Neural crest cell (in vitro differentiated cells): ENCODE measurements at regions not wholly inside any gene's neighbourhood (a gene's known extent, or its start where the extent isn't known, plus 50 kb on each side); places are given as distances from the start of the nearest gene placed in this dataset.
A peak's percentile ranks its signal among the peaks of the same experiment; 100 is the strongest.

Source experiments
- DNase-seq: peaks from one replicate; pipeline ENCODE4 v3.0.0; 2021; ENCODE audit warnings: low read depth, mixed read lengths, low spot score
- H3K27ac Mint-ChIP-seq: one replicate; pipeline ENCODE4 v1.8.0; 2021; ENCODE audit warnings: mild to moderate bottlenecking, mixed read lengths; ENCODE audit not compliant: unreplicated experiment
- H3K27me3 Mint-ChIP-seq: 2 replicates; pipeline ENCODE4 v1.8.0; 2021; ENCODE audit warnings: low read depth, mild to moderate bottlenecking, mixed read lengths
- H3K36me3 Mint-ChIP-seq: 2 replicates; pipeline ENCODE4 v1.8.0; 2021; ENCODE audit warnings: low read depth, mild to moderate bottlenecking, mixed read lengths
- H3K4me1 Mint-ChIP-seq: 2 replicates; pipeline ENCODE4 v1.8.0; 2021; ENCODE audit warnings: mixed read lengths
- H3K4me3 Mint-ChIP-seq: one replicate; pipeline ENCODE4 v1.8.0; 2021; ENCODE audit warnings: mild to moderate bottlenecking, mixed read lengths
- H3K9me3 Mint-ChIP-seq: 2 replicates; pipeline ENCODE4 v1.8.0; 2021; ENCODE audit warnings: mixed read lengths
- TF ChIP-seq, protein P1 (sequence below): fragments of 200-600 bp; sonication (generic); conservative IDR thresholded peaks from 2 replicates; pipeline ENCODE4 v1.5.0; 2021; ENCODE audit warnings: antibody characterized with exemption, mild to moderate bottlenecking

GRCh38 chr10:123301077-123301857 lies 147.1 kb downstream of the BUB3 start:
- peak; percentile 26 for DNase-seq
- TF ChIP-seq, protein P1, sequence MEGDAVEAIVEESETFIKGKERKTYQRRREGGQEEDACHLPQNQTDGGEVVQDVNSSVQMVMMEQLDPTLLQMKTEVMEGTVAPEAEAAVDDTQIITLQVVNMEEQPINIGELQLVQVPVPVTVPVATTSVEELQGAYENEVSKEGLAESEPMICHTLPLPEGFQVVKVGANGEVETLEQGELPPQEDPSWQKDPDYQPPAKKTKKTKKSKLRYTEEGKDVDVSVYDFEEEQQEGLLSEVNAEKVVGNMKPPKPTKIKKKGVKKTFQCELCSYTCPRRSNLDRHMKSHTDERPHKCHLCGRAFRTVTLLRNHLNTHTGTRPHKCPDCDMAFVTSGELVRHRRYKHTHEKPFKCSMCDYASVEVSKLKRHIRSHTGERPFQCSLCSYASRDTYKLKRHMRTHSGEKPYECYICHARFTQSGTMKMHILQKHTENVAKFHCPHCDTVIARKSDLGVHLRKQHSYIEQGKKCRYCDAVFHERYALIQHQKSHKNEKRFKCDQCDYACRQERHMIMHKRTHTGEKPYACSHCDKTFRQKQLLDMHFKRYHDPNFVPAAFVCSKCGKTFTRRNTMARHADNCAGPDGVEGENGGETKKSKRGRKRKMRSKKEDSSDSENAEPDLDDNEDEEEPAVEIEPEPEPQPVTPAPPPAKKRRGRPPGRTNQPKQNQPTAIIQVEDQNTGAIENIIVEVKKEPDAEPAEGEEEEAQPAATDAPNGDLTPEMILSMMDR: no peak
- Mint-ChIP-seq H3K4me3 (peak overlapping the region; percentile 49), H3K9me3 (peaks cover 2% of the 10 kb centered on the region), H3K27ac (no peak overlapping the region), H3K27me3 (no peaks in the 10 kb centered on the region), H3K36me3 (no peaks in the 10 kb centered on the region), H3K4me1 (peaks cover 36% of the 10 kb centered on the region)

DNA sequence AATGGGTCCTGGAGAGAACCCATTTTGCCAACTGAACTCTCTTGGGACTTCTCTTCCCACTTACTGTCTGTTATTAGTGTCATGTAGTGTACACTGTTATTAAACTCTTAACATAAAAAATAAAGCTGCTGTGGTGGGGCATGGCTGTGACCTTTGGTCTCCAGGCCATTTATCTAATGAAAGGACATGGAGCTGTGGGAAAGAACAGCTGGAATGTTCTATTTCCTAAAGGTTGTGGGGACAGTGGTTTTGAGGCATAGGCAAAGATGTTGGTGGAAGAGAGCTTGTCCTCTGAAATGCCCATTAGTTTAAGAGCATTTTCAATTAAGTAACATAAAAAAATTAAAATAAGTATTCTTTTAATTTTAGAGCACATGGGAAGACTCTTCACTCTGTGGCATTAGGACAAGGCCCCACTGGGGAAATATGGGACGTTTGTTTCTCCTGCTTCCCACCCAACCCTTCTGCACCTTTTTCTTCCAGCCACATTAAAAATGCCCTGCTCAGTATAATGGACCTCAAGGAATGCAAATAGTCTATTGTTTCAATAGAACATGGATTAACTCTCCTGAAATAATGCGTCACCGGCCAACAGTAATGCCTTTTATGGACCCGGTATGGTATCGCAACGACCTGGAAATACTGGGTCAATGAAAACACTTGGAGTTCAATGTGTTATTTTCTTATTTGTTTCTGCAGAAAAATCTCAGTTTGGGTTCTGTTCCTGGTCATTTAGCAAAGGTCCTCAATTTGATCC lies 149.6 kb downstream of the BUB3 start:
- H3K27ac Mint-ChIP-seq: no peak overlapping the region
- H3K4me1 Mint-ChIP-seq: peaks cover 28% of the 10 kb centered on the region
- H3K4me3 Mint-ChIP-seq: no peak overlapping the region
- TF ChIP-seq, protein P1: no peak
- H3K27me3 Mint-ChIP-seq: no peaks in the 10 kb centered on the region
- H3K36me3 Mint-ChIP-seq: no peaks in the 10 kb centered on the region
- DNase-seq: no peak
- peaks cover 2% of the 10 kb centered on the region for H3K9me3 Mint-ChIP-seq

- TF ChIP-seq, protein P1: no peak
- no peaks in the 10 kb centered on the region for H3K27me3 Mint-ChIP-seq
- no peak overlapping the region for H3K27ac Mint-ChIP-seq
- H3K36me3 Mint-ChIP-seq: no peaks in the 10 kb centered on the region
- peaks cover 28% of the 10 kb centered on the region for H3K4me1 Mint-ChIP-seq
- peaks cover 2% of the 10 kb centered on the region for H3K9me3 Mint-ChIP-seq
- no peak overlapping the region for H3K4me3 Mint-ChIP-seq
- no peak for DNase-seq
These were observed 151.5 kb downstream of the BUB3 start for GRCh38 chr10:123305671-123306070.

DNA sequence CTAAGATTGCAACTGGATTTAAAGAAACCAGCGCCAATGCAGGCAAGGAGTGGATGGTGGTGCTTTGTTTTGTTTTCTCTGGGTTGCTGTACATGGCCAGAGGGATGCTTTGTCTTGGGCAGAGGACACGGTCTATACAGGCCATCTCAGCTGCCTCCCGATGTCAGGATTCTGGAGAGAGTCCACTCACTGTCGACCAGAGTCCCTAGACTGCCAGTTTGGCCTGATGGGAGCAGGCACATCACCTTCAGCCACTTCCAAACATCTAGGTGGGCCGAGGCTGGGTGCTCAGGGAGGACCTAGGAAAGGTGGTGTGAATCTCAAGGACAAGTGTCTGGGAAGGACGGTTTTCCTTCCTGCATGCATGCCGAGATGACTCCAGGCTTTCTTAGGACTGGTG lies 152.1 kb downstream of the BUB3 start:
- Mint-ChIP-seq H3K4me1 (peaks cover 22% of the 10 kb centered on the region), H3K27me3 (no peaks in the 10 kb centered on the region), H3K27ac (no peak overlapping the region), H3K4me3 (no peak overlapping the region), H3K36me3 (no peaks in the 10 kb centered on the region), H3K9me3 (peaks cover 2% of the 10 kb centered on the region)
- TF ChIP-seq, protein P1: no peak
- no peak for DNase-seq

GRCh38 chr10:123309731-123310130 lies 155.5 kb downstream of the BUB3 start:
- Mint-ChIP-seq H3K4me1 (peaks cover under 1% of the 10 kb centered on the region), H3K9me3 (no peaks in the 10 kb centered on the region), H3K27ac (peak overlapping the region; percentile 22), H3K4me3 (no peak overlapping the region), H3K36me3 (no peaks in the 10 kb centered on the region), H3K27me3 (no peaks in the 10 kb centered on the region)
- TF ChIP-seq, protein P1: no peak
- no peak for DNase-seq
